Heart left ventricle (tissue), 13 donors: ENCODE measurements at regions not wholly inside any gene's neighbourhood (a gene's known extent, or its start where the extent isn't known, plus 50 kb on each side); places are given as distances from the start of the nearest gene placed in this dataset.

Experiments used
- CTCF ChIP-seq, 12 donors: fragments of 200-600 bp; sonication (generic) in 4 of 12; IDR thresholded peaks; one replicate each; pipeline versions ENCODE4 v1.5.0 to v1.8.0; 2018 to 2022; ENCODE audit warnings: antibody characterized with exemption in 12 of 12, mild to moderate bottlenecking in 5 of 12
- POLR2A ChIP-seq, 2 donors: fragments of 450-650 bp; IDR thresholded peaks; one replicate each; pipeline ENCODE4 v1.6.1; 2017; ENCODE audit warnings: antibody characterized with exemption in 2 of 2, mild to moderate bottlenecking in 2 of 2, moderate library complexity in 2 of 2
- donor health status: ischemic (EF 13 %, LVEDD 7.1; RV severe dilation, severe dysfunction).
- donor health status: DM: no; HTN: yes; CAD: no.
- donor health status: DM: no; HTN: no; CAD: no.
- donor health status: ischemic (EF 25% LVEDD 6.9; RV normal size, moderate dysfunction).
- donor health status: ischemic (EF 25% LVEDD 5.7; RV mildly dilated, moderate dysfunction).
- donor health status: ischemic (EF 35%, LVEDD 5.7; RV mildly dilated, moderate dysfunction).
- donor health status: nonischemic (EF 11% LVEDD 7.7; RV severe dilation, severe dysfunction).
- donor health status: DM: yes; HTN: yes; CAD: no.
- donor health status: PGD.
- donor health status: ischemic (EF 29% LVEDD 5.4; RV normal size, mild dysfunction).
- donor health status: nonischemic (EF 23%, LVEDD 6.1; RV moderate dilation, normal function).

GRCh38 chr22:25449781-25450317 is 114.6 kb upstream of the GRK3 start:
- TF ChIP-seq CTCF (IDR thresholded peaks at IDR 0.05) (no peak), POLR2A (IDR thresholded peaks at IDR 0.05) (no peak)
